Activated CD4-positive, alpha-beta T cell treated with anti-CD3 and anti-CD28 coated beads, Interleukin-2, amount 50 U/mL, for 4 hours (primary cell): ENCODE measurements at regions not wholly inside any gene's neighbourhood (a gene's known extent, or its start where the extent isn't known, plus 50 kb on each side); places are given as distances from the start of the nearest gene placed in this dataset.
A peak's percentile ranks its signal among the peaks of the same experiment; 100 is the strongest.

Source experiments
- DNase-seq, 2 experiments: peaks; one replicate each; pipeline ENCODE4 v3.0.0-alpha.2; 2020

DNA sequence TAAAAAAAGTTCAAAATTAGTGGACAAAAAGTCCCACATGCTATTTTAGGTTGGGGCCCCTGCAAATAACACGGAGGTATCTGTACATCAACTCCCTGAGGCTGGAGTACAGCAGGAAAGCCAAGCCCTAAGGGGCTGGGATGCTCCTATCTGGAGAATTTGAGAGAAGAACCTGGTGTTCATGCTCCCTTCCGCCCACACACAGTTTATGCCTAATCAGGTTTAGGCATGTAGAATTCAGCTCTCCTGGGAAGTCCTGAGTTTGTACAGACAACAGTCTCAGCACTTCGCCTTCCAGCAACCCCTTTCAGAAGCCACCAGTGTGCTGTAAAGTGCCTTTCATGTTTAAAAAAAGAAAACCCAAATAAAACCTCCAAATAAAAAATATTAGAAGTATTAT is 237.3 kb upstream of the GRIP1 start:
- no peak for DNase-seq

DNA sequence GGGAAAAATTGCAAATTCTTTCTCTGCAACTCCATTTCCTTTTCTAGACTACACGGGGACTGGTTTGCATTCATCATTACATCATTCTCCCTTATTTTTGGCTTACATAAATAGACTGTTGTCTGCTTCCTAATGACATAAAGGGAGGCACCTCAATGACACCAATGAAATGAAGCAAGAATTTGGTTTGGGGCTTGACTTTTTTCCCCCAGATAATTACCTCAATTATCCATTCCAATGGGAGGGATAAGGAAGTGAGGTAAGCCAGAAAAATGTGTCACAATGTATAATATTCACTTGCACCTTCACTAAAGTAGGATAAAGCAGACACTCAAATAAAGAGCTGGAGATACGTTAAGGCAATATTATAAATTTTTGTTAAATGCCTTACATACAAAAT is 240.6 kb upstream of the GRIP1 start:
- DNase-seq = no peak

DNA sequence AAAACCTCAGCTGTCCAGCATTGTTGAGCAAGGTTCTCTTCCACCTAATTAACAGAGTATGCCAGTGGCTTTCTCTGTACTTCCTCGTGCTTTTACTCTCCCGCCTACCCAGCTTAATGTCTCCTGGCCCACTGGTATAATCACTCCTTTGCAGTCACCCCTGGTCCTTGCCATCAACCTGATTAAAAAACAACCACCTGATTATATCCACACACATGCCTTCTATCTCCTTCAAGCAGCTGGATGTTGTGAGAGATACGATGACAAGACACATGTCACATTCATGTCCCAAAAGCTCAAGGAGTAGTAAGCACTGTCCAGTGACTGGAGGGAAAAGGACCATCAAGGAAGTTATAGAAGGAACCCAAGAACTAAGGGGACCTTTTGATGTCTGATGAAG is 241.3 kb upstream of the GRIP1 start:
- no peak for DNase-seq

DNA sequence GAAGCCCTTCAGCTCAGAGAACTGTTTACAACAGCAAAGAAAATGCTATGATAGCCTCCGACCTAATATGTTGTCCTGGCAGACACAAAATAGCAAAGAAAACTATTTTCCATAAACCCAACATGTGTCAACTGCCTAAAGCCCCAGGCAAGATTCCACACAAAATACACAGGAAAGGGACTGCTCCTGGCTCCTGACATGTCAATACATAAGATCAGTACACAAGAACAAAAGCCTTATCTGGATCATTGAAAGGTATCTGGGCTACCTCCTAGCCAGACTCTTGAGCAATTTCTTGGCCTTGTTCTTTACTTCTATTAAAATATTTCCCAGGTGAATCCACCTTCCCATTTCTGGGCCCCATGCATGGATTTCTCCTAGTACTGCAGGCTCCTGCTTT is 242.3 kb upstream of the GRIP1 start:
- DNase-seq = no peak

DNA sequence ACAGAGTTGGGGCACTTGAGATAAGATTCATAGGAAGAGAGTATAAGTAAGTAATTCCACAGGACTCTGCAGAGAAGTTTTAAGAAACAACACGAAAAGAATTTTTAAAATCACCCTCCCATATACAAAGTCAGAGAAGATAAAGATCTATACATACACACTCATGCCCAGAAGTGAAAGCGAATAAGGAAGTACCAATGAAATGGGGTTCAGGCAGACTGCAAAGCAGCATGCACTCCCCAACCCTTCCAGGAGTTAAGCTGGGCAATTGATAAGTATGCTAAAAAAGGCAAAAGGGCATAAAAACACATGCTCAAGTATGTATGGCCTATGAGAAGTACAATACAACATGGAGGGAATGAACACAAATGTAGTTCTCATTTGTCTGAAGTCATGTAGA is 246.2 kb upstream of the GRIP1 start:
- DNase-seq = no peak

DNA sequence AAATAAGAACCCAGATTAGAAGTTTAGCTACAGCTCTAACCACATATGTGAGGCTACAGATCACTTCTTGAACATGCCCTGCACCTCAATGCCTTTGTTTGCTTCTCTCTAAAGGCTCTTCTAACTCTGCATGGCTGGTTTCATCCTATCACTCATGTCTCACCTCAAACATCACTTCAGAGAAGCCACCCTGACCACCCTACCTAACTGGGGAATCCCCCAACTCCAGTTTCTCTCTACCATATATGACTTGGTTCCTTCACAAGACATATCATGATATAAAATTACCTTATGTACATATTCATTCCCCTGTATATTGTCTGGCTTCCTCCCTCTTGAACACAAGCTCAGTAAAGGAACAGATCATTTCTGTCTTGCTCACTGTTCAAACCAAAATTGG is 250.2 kb upstream of the GRIP1 start:
- DNase-seq = no peak

DNA sequence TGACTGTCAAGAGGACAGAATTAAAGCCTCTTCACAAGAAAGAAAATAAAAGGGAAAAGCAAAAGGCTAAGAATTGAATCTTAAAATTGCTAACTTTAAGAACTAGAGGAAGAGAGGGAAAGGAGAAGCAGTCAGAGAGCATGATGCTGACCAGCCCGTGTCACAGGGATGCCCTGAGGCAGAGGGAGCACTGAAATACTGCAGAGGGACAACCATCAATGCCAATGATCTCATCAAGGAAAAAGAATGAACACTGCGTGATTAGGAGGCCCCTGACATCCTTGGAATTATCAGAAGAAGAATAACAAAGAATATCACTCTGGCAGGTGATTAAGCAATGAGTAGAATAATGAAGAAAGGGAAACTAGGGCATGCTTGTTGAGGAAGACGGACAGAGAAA is 252.2 kb upstream of the GRIP1 start:
- DNase-seq = no peak

DNA sequence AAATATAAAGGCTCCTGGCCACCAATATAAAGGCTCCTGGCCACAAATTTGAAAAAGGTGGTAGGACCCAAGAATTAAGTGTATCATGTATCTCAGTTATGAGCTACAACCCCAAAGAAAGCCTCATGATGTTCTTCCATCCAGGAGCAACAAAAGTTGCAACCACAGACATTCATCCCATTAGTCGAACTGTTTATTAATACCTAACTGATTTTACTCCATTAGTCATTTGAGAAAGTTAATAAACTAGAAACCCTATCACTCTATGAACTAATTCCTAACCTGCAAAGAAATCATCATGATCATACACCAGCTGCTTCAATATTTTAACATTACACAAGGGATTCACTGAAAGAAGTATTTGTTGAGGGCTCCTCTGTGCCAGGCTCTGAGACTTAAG is 253.2 kb upstream of the GRIP1 start:
- no peak for DNase-seq

DNA sequence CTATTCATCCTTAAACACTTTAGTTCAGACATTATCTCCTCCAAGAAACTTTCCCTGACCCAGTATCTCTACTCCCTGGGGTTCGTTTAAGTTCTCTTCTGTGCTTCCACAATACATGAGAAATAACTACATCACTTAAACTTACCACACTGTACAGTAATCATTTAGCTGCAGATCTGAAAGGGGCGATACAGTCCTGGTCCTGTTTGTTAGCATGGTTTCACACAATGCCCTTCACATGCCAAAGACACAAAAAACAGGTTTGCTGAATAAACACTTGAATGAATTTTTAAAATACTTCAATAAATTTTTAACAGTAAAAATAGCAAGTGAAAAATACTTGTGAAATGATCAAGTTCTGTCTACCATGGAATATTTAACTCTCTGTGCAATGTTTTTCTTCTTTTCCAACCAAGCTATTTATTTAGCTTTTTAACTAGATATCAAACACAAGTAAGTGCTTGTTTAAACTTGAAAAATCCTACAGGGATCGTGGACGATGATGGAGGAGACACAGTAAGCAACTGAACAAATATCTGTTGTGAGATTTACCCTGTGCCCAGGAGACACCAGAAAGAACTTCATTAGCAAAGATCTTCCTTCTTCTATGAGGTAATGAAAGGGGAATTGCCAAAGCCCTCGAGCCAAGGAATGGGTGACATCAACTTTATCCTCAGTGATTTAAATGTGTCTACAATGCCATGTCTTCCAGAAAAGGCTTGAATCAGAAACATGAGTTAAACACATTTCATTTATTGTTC is 255.6 kb upstream of the GRIP1 start:
- no peak for DNase-seq

DNA sequence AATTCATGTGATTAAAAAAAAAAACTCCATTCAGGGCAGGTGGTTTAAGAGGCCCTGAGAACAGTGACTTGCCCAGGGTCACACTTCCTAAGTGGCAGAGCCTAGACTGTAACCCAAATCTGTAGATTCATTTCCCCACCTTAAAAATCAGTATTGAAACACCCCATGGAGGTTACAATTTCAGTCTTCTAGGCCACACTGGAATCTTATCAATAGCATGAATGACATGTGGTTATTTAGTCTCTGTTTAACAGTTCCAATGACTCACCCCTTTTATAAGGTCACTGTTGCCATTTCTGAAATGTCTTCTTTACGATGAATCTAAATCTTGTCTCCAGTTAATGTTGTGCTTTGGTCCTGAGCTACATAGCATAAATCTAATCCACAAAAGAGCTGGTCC is 262.3 kb upstream of the GRIP1 start:
- DNase-seq = no peak

DNA sequence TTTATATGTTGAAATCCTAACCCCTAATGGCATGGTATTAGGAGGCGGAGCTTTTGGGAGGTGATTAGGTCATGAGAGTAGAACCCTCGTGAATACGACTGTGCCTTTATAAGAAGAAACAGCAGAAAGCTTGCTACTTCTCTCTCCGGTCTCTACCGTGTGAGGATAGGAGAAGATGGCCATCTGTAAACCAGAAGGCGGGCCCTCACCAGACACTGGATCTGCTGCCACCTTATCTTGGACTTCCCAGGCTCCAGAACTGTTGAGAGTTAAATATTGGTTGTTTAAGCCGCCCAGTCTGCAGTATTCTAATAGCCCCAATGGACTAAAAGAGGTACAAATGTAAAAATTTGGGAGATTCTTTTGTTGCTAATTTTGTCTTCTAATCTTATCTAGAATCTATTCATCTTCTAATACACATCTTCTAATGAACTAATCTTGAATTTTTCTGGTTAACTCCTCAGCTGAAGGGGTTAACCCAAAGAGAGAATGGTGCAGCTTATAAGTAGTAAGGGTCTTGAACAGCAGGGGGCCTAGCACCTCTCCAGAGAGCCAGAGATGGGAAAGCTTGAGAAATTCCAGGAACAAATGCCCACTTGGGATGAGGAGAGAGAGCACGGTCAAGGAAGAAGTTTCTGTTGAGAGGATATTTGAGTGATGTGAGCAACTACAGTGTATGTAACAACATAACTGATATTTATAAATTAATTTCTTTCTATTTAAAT is 264.0 kb upstream of the GRIP1 start:
- no peak for DNase-seq

DNA sequence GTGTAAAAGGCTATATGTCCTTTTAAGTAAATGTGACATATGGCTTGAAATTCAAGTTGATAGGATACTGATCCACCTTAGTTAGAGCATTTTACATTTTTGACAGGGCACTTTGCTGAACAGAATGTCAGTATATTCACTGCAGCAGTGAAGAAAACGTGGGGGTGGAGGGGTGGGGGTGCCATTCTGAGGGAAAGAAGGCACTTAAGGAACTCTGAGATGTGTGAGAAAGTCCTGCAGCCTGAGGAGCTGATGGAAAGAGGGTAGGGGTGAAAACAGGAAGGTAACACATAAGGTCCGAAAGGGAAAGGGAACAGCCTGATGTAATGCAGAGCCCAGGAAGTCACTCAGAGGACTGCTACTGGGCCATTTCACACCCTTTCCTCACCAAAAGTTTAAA is 265.5 kb upstream of the GRIP1 start:
- no peak for DNase-seq

DNA sequence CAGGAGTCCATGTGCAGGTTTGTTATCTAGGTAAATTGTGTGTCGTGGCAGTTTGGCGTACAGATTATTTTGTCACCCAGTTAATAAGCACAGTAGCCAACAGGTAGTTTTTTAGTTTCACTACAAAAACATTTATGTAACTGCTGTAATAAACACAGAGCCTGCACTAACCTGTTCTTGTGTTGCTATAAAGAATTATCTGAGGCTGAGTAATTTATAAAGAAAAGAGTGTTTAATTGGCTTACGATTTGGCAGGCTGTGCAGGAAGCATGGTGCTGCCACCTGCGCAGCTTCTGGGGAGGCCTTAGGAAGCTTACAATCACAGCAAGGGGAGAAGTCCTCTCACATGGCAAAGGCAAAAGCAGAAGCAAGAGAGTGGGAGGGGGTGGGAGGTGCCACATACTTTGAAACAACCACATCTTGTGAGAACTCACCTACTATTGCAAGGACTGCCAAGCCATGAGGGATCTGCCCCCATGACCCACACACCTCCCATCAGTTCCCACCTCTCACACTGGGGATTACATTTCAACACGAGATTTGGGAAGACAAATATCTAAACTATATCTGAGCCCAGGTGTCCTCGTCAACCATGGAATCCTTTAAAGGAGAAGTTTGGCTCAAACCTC is 266.4 kb upstream of the GRIP1 start:
- DNase-seq = no peak

DNA sequence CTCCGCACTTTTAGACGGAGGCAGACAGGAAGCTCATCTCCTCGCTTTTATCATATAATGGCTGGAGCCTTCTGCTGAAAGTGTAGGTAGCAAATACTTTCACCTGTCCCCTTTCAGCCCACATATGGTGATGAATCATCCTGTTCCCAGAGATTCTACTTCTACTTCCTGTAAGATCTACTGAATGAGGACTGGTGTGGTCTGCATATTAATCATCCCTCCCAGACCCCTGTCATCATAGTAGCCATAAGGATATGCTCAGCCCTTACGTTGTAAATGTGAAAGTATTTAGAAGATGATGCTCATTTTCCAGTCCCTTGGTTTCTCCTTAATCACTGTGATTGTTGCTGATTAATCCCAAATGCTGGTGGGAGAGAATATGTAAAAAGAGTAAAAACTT is 268.2 kb upstream of the GRIP1 start:
- no peak for DNase-seq

DNA sequence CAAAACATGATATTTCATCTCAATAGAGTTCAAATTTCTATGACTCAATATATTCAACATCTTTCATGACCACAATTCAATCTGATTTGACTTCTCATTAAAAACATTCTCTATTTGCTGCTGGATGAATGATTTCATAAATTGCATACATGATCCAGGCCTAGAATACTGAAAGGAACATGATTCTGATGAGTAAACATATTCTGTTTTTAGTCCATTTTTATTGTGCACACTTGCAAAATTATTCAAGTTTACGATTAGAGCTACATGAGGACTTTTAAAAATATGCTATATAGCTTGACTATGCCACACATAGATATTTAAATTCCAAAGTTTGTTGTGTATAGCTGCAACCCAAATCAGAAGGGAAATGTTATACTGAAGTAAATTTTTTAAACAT is 273.8 kb upstream of the GRIP1 start:
- no peak for DNase-seq

DNA sequence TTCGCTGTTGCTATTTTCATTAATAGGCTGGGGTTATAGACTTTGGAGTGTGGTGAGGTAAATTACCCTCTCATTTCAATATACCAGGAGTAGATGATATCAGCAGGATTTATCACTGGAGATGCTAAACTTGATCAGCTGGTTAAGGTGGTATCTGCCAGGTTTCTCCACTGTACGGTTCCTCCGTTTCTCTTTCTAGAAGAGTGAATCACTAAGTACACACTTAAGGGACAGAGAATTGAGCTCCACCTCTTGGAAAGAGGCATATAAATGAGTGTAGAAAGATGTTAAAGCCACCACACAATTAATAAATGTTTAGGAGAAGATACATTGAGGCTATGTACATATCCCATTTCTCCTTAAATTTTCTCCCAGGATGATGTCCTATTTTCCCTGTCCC is 277.4 kb upstream of the GRIP1 start:
- no peak for DNase-seq

DNA sequence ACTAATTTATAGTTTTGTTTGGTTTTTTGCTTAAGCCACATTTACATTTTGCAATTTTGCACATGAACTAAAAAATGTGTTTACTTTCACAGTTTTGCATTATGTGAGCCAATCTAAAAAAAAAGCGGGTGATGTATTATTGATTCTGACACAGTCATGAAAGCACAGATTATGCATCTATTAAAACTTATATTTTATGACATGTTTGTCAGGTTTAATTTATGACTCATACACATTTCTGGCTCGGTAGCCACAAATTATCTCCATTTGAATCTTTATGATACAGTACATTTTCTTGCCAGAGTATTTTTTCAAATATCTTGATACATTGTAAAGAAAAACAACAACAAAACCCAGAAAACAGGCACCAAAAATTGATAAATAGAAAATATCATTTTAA is 280.4 kb upstream of the GRIP1 start:
- DNase-seq = no peak

DNA sequence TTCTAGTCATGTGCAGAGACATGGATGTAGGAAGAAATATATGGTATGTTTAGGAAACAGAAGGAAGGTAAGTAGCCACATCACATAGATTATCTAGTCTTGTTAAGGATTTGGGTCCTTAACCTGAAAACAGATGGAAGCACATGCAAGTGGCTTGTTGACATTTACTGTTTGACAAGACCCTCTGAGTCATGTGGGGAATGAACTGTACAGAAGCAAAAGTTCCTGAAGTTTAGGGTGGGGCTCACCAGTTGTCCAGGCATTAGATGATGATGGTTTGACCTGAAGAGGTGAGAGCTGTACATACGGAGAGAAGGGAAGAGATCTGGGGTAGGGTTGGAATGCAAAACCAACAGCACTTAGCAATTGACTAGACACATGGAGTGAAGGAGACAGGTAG is 281.1 kb upstream of the GRIP1 start:
- no peak for DNase-seq

DNA sequence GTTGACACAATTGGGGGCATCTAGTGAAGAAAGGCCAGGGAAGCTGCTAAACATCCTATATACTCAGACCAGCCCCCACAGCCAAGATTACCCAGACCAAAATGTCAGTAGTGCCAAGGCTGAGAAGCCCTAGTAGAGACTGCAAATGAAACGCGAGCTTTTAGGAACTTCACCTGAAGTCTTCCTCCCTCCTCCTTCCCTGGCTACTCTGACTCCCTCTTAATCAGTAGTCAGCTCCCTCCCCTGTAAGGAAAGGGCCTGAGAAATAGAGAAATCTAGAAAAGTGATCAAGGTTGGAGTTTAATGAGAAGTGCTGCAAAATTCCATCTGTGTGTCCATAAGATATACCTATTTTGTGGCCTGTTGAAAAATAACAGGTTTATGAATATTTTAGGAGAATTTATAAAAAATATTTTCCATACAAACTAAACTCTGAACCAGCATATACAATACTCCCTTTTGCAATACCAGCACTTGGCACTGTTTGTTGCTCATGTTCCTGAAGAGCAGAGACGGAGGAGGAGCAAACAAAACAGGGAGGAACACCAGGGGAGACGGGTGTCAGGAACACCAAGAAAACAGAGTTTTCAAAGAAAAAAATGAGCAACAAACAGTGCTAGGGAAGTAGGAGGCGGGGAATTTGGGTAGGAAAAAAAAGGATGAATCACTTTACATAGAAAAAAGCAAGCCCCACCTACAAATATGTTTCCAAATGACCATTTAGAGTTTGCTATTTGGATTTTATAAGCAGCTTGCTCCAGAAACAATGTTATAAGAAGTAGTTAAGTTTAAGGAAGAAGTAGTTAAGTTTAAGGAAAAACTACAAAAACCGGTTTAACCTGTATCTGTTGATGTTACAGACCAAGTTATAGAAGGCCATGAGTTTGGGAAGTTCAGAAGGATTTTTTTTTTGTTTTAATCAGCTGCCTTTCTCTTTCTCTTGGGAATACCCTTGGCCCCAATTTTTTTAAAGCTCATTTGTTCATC is 282.1 kb upstream of the GRIP1 start:
- DNase-seq = no peak

DNA sequence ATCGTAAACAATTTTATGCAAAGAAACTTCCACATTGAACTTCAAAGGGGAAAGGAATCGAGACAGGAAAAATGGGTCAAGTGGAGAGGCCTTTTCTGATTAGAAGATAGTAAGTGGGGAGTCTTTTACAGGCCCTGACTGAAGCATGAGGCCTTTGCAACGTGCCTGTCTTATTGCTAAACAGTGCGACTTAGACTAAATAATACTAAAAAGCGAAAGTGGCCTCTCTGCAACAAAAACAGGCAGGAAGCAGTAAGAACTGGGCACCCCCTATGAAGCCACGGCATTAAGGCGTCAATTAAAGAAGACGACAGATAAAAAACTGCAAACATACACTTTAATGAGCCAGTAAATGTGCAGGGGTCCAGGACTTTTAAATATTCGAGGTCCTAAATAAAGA is 283.4 kb upstream of the GRIP1 start:
- no peak for DNase-seq

DNA sequence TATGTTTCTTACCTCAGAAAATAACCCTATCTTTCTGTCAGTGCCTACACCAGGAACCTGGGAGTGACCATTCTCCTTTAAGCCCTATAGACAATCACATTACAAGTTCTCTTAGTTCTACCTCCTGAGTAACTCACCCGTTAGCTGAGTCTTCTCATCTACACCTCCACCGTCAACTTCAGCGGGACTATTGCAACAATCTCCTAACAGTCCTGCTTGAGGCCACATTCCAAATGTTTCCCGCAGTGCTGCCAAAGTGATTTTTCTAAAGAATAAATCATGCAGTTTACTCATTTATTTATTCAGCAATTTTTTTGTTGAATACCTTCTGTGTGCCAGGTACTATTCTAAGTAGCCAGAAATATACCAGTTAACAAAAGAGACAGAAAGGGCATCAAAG is 285.0 kb upstream of the GRIP1 start:
- no peak for DNase-seq

DNA sequence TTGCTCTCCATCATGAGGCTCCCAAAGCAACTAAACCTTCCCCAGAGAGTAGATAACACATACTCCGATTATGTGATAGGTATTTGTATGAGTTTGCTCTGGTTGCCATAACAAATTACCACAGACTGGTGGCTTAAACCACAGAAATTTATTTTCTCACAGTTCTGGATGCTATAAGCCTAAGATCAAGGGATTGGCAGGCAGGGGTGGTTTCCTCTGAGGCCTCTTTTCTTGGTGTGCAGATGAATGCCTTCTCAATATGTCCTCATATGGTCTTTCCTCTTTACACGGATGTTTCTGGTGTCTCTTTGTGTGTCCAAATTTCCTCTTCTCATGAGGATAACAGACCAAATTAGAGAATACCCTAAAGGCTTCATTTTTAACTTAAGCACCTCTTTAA is 285.8 kb upstream of the GRIP1 start:
- peak; percentile 15 to 16 for DNase-seq

DNA sequence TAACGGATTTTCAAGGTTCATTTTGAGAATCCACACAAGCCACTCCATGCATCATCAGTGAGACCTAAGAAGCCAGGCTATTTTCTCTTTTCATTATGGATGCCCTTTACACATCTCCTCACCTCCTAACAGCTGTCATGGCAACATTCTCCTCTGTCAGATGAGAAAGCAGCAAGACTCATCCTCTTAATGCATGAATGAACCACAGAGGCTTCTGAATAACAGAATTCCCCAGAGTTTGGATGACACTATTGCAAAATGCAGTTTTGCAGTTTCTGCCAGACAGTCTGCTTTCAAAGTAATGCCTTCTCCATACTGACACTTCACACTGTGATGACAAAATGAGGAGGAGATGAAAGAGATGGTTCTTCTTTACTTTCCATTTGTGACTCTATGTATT is 286.7 kb upstream of the GRIP1 start:
- no peak for DNase-seq
